GM23338 (cell line): ENCODE measurements at regions not wholly inside any gene's neighbourhood (a gene's known extent, or its start where the extent isn't known, plus 50 kb on each side); places are given as distances from the start of the nearest gene placed in this dataset.
"Not testable (repeated sequence)": the region's sequence is repeated elsewhere in the genome, so short reads cannot be mapped to it uniquely, and the experiment has no call there.

ENCODE experiments used
- ATAC-seq: fragments of 200-7000 bp; cut with Tn5 transposase; 3 replicates; pipeline ENCODE4 v1.9.1; 2020
- DNase-seq: peaks from one replicate; pipeline ENCODE4 v3.0.0-alpha.2; 2015; ENCODE audit warnings: low spot score
- H2AFZ ChIP-seq: fragments of 200-600 bp; sonication (generic); 2 replicates; pipeline ENCODE4 v1.8.0; 2016; ENCODE audit warnings: antibody characterized with exemption, mild to moderate bottlenecking, moderate library complexity
- H3F3A ChIP-seq: fragments of 200-600 bp; sonication (generic); replicated peaks from 2 replicates; pipeline ENCODE4 v1.8.0; 2017; ENCODE audit warnings: antibody characterized with exemption, mixed run types, low read depth
- H3K27ac ChIP-seq: fragments of 200-600 bp; sonication (generic); 2 replicates; pipeline ENCODE4 v1.6.1; 2016; ENCODE audit warnings: low read depth
- H3K27me3 ChIP-seq: fragments of 200-600 bp; sonication (generic); 2 replicates; pipeline ENCODE4 v1.8.0; 2016; ENCODE audit warnings: mild to moderate bottlenecking, mixed run types, moderate library complexity; ENCODE audit not compliant: insufficient read depth
- H3K36me3 ChIP-seq: fragments of 200-600 bp; sonication (generic); 2 replicates; pipeline ENCODE4 v1.8.0; 2016; ENCODE audit warnings: mild to moderate bottlenecking; ENCODE audit not compliant: insufficient read depth
- H3K4me1 ChIP-seq: fragments of 200-600 bp; sonication (generic); 2 replicates; pipeline ENCODE4 v1.8.0; 2016; ENCODE audit warnings: mild to moderate bottlenecking, moderate library complexity; ENCODE audit not compliant: insufficient read depth
- H3K4me2 ChIP-seq: fragments of 200-600 bp; sonication (generic); 2 replicates; pipeline ENCODE4 v1.7.1; 2017; ENCODE audit warnings: mixed run types
- H3K4me3 ChIP-seq: fragments of 200-600 bp; sonication (generic); 2 replicates; pipeline ENCODE4 v1.6.1; 2016; ENCODE audit warnings: mixed run types
- H3K79me2 ChIP-seq: fragments of 200-600 bp; sonication (generic); replicated peaks from 2 replicates; pipeline ENCODE4 v1.8.0; 2017; ENCODE audit warnings: mild to moderate bottlenecking; ENCODE audit not compliant: insufficient read depth
- H3K9me2 ChIP-seq: fragments of 200-600 bp; sonication (generic); 2 replicates; pipeline ENCODE4 v1.8.0; 2017; ENCODE audit not compliant: insufficient read depth
- H4K20me1 ChIP-seq: fragments of 200-600 bp; sonication (generic); replicated peaks from 2 replicates; pipeline ENCODE4 v1.8.0; 2017; ENCODE audit warnings: mild to moderate bottlenecking; ENCODE audit not compliant: insufficient read depth
- H3K27ac Mint-ChIP-seq: 2 replicates; pipeline ENCODE4 v1.8.0; 2020; ENCODE audit warnings: inconsistent platforms, mild to moderate bottlenecking, moderate library complexity, mixed read lengths
- H3K27me3 Mint-ChIP-seq: 3 replicates; pipeline ENCODE4 v1.8.0; 2022; ENCODE audit warnings: low read depth, mild to moderate bottlenecking, moderate library complexity, mixed read lengths, inconsistent platforms; ENCODE audit not compliant: insufficient read depth, poor library complexity
- H3K36me3 Mint-ChIP-seq: 3 replicates; pipeline ENCODE4 v1.8.0; 2021; ENCODE audit warnings: low read depth, mild to moderate bottlenecking, inconsistent platforms, moderate library complexity, mixed read lengths
- H3K4me1 Mint-ChIP-seq: 3 replicates; pipeline ENCODE4 v1.8.0; 2020; ENCODE audit warnings: mild to moderate bottlenecking, inconsistent platforms, mixed read lengths
- H3K4me3 Mint-ChIP-seq: 3 replicates; pipeline ENCODE4 v1.8.0; 2021; ENCODE audit warnings: moderate library complexity, mild to moderate bottlenecking, inconsistent platforms, mixed read lengths
- H3K9me3 Mint-ChIP-seq: 3 replicates; pipeline ENCODE4 v1.8.0; 2020; ENCODE audit warnings: moderate library complexity, mild to moderate bottlenecking, inconsistent platforms, mixed read lengths
- CREB1 ChIP-seq: fragments of 250-450 bp; sonication (Bioruptor Pico); IDR thresholded peaks from 2 replicates; pipeline ENCODE4 v1.5.0; 2020; ENCODE audit warnings: low read depth, mild to moderate bottlenecking, moderate library complexity
- ETS1 ChIP-seq: IDR thresholded peaks from 2 replicates; pipeline ENCODE4 v1.6.1; 2016; ENCODE audit warnings: antibody characterized with exemption
- EZH2phosphoT487 ChIP-seq: fragments of 200-600 bp; sonication (generic); IDR thresholded peaks from one replicate; pipeline ENCODE4 v1.8.1; 2018; ENCODE audit warnings: antibody characterized with exemption; ENCODE audit not compliant: unreplicated experiment
- NANOG ChIP-seq: IDR thresholded peaks from 2 replicates; pipeline ENCODE4 v1.6.1; 2016; ENCODE audit warnings: antibody characterized with exemption, borderline replicate concordance
- REST ChIP-seq: IDR thresholded peaks from one replicate; pipeline ENCODE4 v1.6.1; 2018; ENCODE audit warnings: antibody characterized with exemption; ENCODE audit not compliant: unreplicated experiment
- STAT1 ChIP-seq: IDR thresholded peaks from one replicate; pipeline ENCODE4 v1.6.1; 2016; ENCODE audit warnings: antibody characterized with exemption; ENCODE audit not compliant: unreplicated experiment
- ZNF114 ChIP-seq: fragments of 250-450 bp; sonication (Bioruptor Pico); IDR thresholded peaks from 2 replicates; pipeline ENCODE4 v1.5.0; 2020; ENCODE audit warnings: mild to moderate bottlenecking, moderate library complexity
- ZNF331 ChIP-seq: fragments of 250-450 bp; sonication (Bioruptor Pico); IDR thresholded peaks from 2 replicates; pipeline ENCODE4 v1.5.0; 2020; ENCODE audit warnings: low read depth, mild to moderate bottlenecking, moderate library complexity

DNA sequence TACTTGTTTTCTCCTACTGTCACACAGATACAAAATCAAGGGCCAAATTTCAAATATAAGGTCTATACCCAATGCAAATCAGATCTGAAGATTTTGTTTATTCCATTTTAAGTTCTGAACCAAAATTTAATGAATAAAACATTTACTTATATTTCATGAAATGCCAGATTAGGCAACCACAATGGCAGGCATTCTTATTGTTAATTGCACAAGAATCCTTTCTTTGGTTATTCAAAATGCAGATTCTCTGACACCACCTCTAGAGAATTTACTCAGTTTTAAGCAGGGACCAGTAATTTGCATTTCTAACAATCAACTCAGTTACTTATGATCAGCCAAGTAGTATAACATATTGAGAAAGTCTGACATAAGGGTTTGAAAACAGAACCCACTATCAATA lies 972.4 kb upstream of the ACO1 start:
- peaks cover 30% of the 10 kb centered on the region for H3K36me3 Mint-ChIP-seq
- 0 out of 2 replicates have a peak overlapping the region, but pooled peaks have one; percentile 56 for H3K27ac Mint-ChIP-seq
- H3K4me1 Mint-ChIP-seq, result peaks cover 8% of the 10 kb centered on the region; the same call in 2 of the 3 replicates
- Histone ChIP-seq H3K27ac (no peak overlapping the region), H3F3A (no peaks in the 10 kb centered on the region), H3K79me2 (no peaks in the 10 kb centered on the region), H3K4me2 (peak overlapping the region; percentile 12; the same call in 1 of the 2 replicates), H3K9me2 (no peaks in the 10 kb centered on the region), H3K36me3 (no peaks in the 10 kb centered on the region), H3K27me3 (no peaks in the 10 kb centered on the region), H3K4me1 (peaks cover 10% of the 10 kb centered on the region), H3K4me3 (no peak overlapping the region), H4K20me1 (no peaks in the 10 kb centered on the region), H2AFZ (no peak overlapping the region)
- peaks cover 22% of the 10 kb centered on the region for H3K9me3 Mint-ChIP-seq
- DNase-seq (peak; percentile 69), ATAC-seq (peak; percentile 28; the same call in 1 of the 3 replicates)
- peaks cover 5% of the 10 kb centered on the region for H3K27me3 Mint-ChIP-seq
- H3K4me3 Mint-ChIP-seq, result no peak overlapping the region
- TF ChIP-seq NANOG (peak; percentile 84), ZNF331 (CRISPR knock-in tag) (no peak)

DNA sequence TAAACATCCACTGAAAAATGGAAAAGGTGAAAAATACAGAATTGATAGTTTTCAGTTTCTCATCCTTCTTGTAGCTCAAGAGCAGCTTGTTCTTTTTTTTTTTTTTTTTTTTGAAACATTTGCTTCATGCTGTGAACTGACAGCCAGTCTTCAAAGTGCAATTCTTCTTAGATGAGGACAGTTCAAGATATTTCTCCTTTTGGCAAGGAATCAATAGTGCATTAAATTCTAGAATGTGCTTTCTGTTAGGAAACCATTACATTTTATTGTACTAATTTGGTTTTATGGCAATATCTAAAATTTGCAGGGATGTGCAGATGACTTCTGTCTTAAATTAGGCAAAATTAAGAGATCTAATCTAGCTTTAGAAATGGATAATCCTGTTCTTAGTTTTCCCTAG lies 969.3 kb upstream of the ACO1 start:
- peaks cover 4% of the 10 kb centered on the region for H3K27me3 Mint-ChIP-seq
- no peaks in the 10 kb centered on the region for H3K9me2 ChIP-seq
- TF ChIP-seq CREB1 (CRISPR knock-in tag) (no peak), STAT1 (no peak)
- DNase-seq, result no peak
- no peak overlapping the region for H2AFZ ChIP-seq
- no peaks in the 10 kb centered on the region for H3F3A ChIP-seq
- H3K27ac ChIP-seq, result no peak overlapping the region
- H3K36me3 Mint-ChIP-seq, result peaks cover 28% of the 10 kb centered on the region
- no peaks in the 10 kb centered on the region for H3K27me3 ChIP-seq
- no peak overlapping the region for H3K4me2 ChIP-seq
- H4K20me1 ChIP-seq, result no peaks in the 10 kb centered on the region
- H3K9me3 Mint-ChIP-seq, result peaks cover 29% of the 10 kb centered on the region
- ATAC-seq, result no peak
- H3K4me3 Mint-ChIP-seq, result no peak overlapping the region
- H3K4me1 Mint-ChIP-seq, result peaks cover 4% of the 10 kb centered on the region; the same call in 2 of the 3 replicates
- no peaks in the 10 kb centered on the region for H3K79me2 ChIP-seq
- no peak overlapping the region for H3K27ac Mint-ChIP-seq
- no peak overlapping the region for H3K4me3 ChIP-seq
- peaks cover 7% of the 10 kb centered on the region for H3K4me1 ChIP-seq
- H3K36me3 ChIP-seq, result 0 out of 2 replicates have a peak, but pooled peaks cover 4% of the 10 kb centered on the region

- H3K4me3 ChIP-seq, result no peak overlapping the region
- H3F3A ChIP-seq, result no peaks in the 10 kb centered on the region
- H3K4me2 ChIP-seq, result no peak overlapping the region
- Mint-ChIP-seq H3K36me3 (peaks cover 13% of the 10 kb centered on the region), H3K9me3 (peaks cover 13% of the 10 kb centered on the region; the same call in 2 of the 3 replicates), H3K4me3 (no peak overlapping the region), H3K27ac (no peak overlapping the region), H3K4me1 (peaks cover 4% of the 10 kb centered on the region; the same call in 2 of the 3 replicates), H3K27me3 (peaks cover 4% of the 10 kb centered on the region)
- no peaks in the 10 kb centered on the region for H3K9me2 ChIP-seq
- 0 out of 2 replicates have a peak, but pooled peaks cover 4% of the 10 kb centered on the region for H3K36me3 ChIP-seq
- ATAC-seq, result no peak
- no peak overlapping the region for H2AFZ ChIP-seq
- no peaks in the 10 kb centered on the region for H3K4me1 ChIP-seq
- no peak for DNase-seq
- TF ChIP-seq ZNF114 (CRISPR knock-in tag) (no peak), STAT1 (no peak), ETS1 (no peak), REST (no peak), CREB1 (CRISPR knock-in tag) (no peak), EZH2phosphoT487 (no peak)
- H3K79me2 ChIP-seq, result no peaks in the 10 kb centered on the region
- H4K20me1 ChIP-seq, result no peaks in the 10 kb centered on the region
- H3K27ac ChIP-seq, result no peak overlapping the region
- H3K27me3 ChIP-seq, result no peaks in the 10 kb centered on the region
Observed at GRCh38 chr9:31418419-31418818, 966.0 kb upstream of the ACO1 start.

GRCh38 chr9:31443630-31444457 lies 940.6 kb upstream of the ACO1 start:
- not testable (repeated sequence) for H3K9me3 Mint-ChIP-seq, DNase-seq, H3K27me3 Mint-ChIP-seq, H3F3A ChIP-seq, H3K27ac ChIP-seq, H3K4me2 ChIP-seq, H3K79me2 ChIP-seq, H2AFZ ChIP-seq, ATAC-seq, H4K20me1 ChIP-seq, H3K27me3 ChIP-seq, H3K36me3 ChIP-seq, H3K4me1 ChIP-seq, H3K36me3 Mint-ChIP-seq, H3K9me2 ChIP-seq, H3K4me3 ChIP-seq, H3K4me3 Mint-ChIP-seq
- peak overlapping the region; percentile 7; the same call in 1 of the 2 replicates for H3K27ac Mint-ChIP-seq
- peaks cover 24% of the 10 kb centered on the region for H3K4me1 Mint-ChIP-seq
